B cell (primary cell): ENCODE measurements at regions not wholly inside any gene's neighbourhood (a gene's known extent, or its start where the extent isn't known, plus 50 kb on each side); places are given as distances from the start of the nearest gene placed in this dataset.

Experiments
- ATAC-seq: fragments of 200-7000 bp; cut with Tn5 transposase; one replicate; pipeline ENCODE4 v1.10.0; 2021; ENCODE audit warnings: low read depth, mild to moderate bottlenecking, moderate number of reproducible peaks, moderate library complexity
- CTCF ChIA-PET: fragments of 350-600 bp; sonication (Branson Sonifier 250); formaldehyde crosslinking; loops from one replicate; lab custom pipeline; 2021; ENCODE audit warnings: antibody characterized with exemption, inconsistent platforms; lab: Charles Lee
- POLR2A ChIA-PET: fragments of 350-600 bp; sonication (Branson Sonifier 250); formaldehyde crosslinking; loops from one replicate; lab custom pipeline; 2021; ENCODE audit warnings: antibody characterized with exemption; lab: Charles Lee
- DNase-seq: peaks from one replicate; pipeline ENCODE4 v3.0.0; 2013
- H2AFZ ChIP-seq: 2 replicates; pipeline ENCODE4 v1.6.1; 2012; ENCODE audit warnings: mild to moderate bottlenecking, low read depth, low read length; ENCODE audit not compliant: insufficient read depth, poor library complexity, severe bottlenecking
- H3K27ac ChIP-seq, 2 donors: 1 replicate in 1 of 2; 2 replicates in 1 of 2; pipeline ENCODE4 v1.5.1; 2012 to 2013; ENCODE audit warnings: low read length in 2 of 2, mild to moderate bottlenecking in 2 of 2, moderate library complexity in 1 of 2
- H3K27me3 ChIP-seq, 4 experiments: fragments of 200-600 bp in 1 of 4; sonication (generic) in 1 of 4; replicated peaks in 1 of 4; 1 replicate in 2 of 4; 2 replicates in 2 of 4; pipeline versions ENCODE4 v1.6.1 to v1.7.0; 2013 to 2016; ENCODE audit warnings: low read length in 3 of 4, mild to moderate bottlenecking in 2 of 4, mixed read lengths in 1 of 4, moderate library complexity in 1 of 4; ENCODE audit not compliant: insufficient read depth in 4 of 4, control insufficient read depth in 3 of 4; ENCODE audit errors: control extremely low read depth in 1 of 4
- H3K36me3 ChIP-seq, 2 experiments: replicated peaks in 1 of 2; 1 replicate in 1 of 2; 2 replicates in 1 of 2; pipeline versions ENCODE4 v1.6.1 to v1.7.1; 2013; ENCODE audit warnings: low read length in 1 of 2; ENCODE audit not compliant: insufficient read depth in 2 of 2, control insufficient read depth in 1 of 2; ENCODE audit errors: control extremely low read depth in 1 of 2, extremely low read depth in 1 of 2
- H3K4me1 ChIP-seq, 2 donors: fragments of 200-600 bp in 1 of 2; sonication (generic) in 1 of 2; 1 replicate in 1 of 2; 2 replicates in 1 of 2; pipeline versions ENCODE4 v1.5.1 to v1.6.1; 2013 to 2017; ENCODE audit warnings: low read length in 2 of 2; ENCODE audit not compliant: control insufficient read depth in 2 of 2, insufficient read depth in 2 of 2
- H3K4me2 ChIP-seq: replicated peaks from 2 replicates; pipeline ENCODE3; 2012; ENCODE audit warnings: mild to moderate bottlenecking, low read depth, low read length; ENCODE audit not compliant: poor library complexity, severe bottlenecking
- H3K4me3 ChIP-seq, 5 experiments: fragments of 200-600 bp in 1 of 5; sonication (generic) in 1 of 5; 1 replicate in 3 of 5; 2 replicates in 2 of 5; pipeline versions ENCODE4 v1.5.1 to v1.7.0; 2011 to 2016; ENCODE audit warnings: low read length in 4 of 5, mild to moderate bottlenecking in 4 of 5, low read depth in 2 of 5, control low read depth in 1 of 5, moderate library complexity in 1 of 5; ENCODE audit not compliant: insufficient read depth in 1 of 5; ENCODE audit errors: control extremely low read depth in 1 of 5, extremely low read depth in 1 of 5
- H3K79me2 ChIP-seq: fragments of 200-600 bp; sonication (generic); one replicate; pipeline ENCODE4 v1.6.0; 2016; ENCODE audit warnings: low read length; ENCODE audit not compliant: control insufficient read depth, insufficient read depth
- H3K9ac ChIP-seq: fragments of 200-600 bp; sonication (generic); 2 replicates; pipeline ENCODE4 v1.6.1; 2017; ENCODE audit warnings: mild to moderate bottlenecking, low read length, moderate library complexity
- H3K9me3 ChIP-seq, 3 donors: one replicate each; pipeline versions ENCODE4 v1.6.1 to v1.7.1; 2013; ENCODE audit warnings: low read length in 2 of 3; ENCODE audit not compliant: control insufficient read depth in 2 of 3, insufficient read depth in 1 of 3; ENCODE audit errors: control extremely low read depth in 1 of 3
- H4K20me1 ChIP-seq: 2 replicates; pipeline ENCODE4 v1.6.0; 2012; ENCODE audit warnings: mild to moderate bottlenecking, low read length; ENCODE audit not compliant: insufficient read depth, control insufficient read depth, poor library complexity, severe bottlenecking
- H3K27ac Mint-ChIP-seq: one replicate; pipeline ENCODE4 v1.8.0; 2021; ENCODE audit warnings: mixed read lengths
- H3K27me3 Mint-ChIP-seq: one replicate; pipeline ENCODE4 v1.8.0; 2021; ENCODE audit warnings: mixed read lengths
- H3K4me1 Mint-ChIP-seq: one replicate; pipeline ENCODE4 v1.8.0; 2021; ENCODE audit warnings: mixed read lengths
- H3K4me3 Mint-ChIP-seq: one replicate; pipeline ENCODE4 v1.8.0; 2021; ENCODE audit warnings: mixed read lengths
- H3K9me3 Mint-ChIP-seq: one replicate; pipeline ENCODE4 v1.8.0; 2022; ENCODE audit warnings: mixed read lengths; ENCODE audit not compliant: insufficient read depth
- EZH2 ChIP-seq: IDR thresholded peaks from 2 replicates; pipeline ENCODE4 v1.6.1; 2012; ENCODE audit warnings: borderline replicate concordance, low read depth, mild to moderate bottlenecking, moderate library complexity, low read length; ENCODE audit not compliant: insufficient read depth, poor library complexity, severe bottlenecking
- WGBS: methylation state at CpG from one replicate; pipeline ENCODE4 v1.1.5; 2013; ENCODE audit warnings: missing lambda C conversion rate; ENCODE audit not compliant: insufficient coverage; 5-methylcytosine and 5-hydroxymethylcytosine counted together
- intact Hi-C: fragments of 100-400 bp; cut with micrococcal nuclease; formaldehyde crosslinking; loops from one replicate; pipeline ENCODE4 v1.10.0; 2022
- TF ChIP-seq, protein P1 (sequence below): fragments of 200-600 bp; IDR thresholded peaks from one replicate; pipeline ENCODE4 v1.8.0; 2022; ENCODE audit warnings: antibody characterized with exemption, mild to moderate bottlenecking

DNA sequence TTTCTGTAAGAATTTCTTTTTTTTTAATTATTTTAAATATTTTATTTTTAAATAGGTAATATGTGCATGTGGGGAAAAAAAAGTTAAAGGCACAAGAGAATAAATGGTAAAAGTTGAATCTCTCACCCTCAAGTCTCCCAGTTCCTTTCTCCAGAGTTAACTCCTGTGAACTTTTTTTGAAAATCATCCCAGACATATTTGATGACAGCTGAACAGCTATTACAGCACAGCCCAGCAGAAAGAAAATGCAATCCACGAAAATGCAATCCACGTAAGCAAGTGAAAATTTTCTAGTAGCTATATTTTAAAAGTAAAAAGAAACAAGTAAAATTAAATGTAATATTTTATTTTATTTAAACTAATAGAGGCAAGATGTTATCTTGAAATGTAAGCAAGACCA lies 310.0 kb upstream of the RUNX1 start:
- no peaks in the 10 kb centered on the region for H3K79me2 ChIP-seq
- no peaks in the 10 kb centered on the region for H3K9me3 Mint-ChIP-seq
- no peaks in the 10 kb centered on the region for H3K27me3 Mint-ChIP-seq
- no peak overlapping the region for H3K4me3 Mint-ChIP-seq
- H3K4me1 ChIP-seq: no peaks in the 10 kb centered on the region
- H3K4me1 Mint-ChIP-seq: no peaks in the 10 kb centered on the region
- CTCF ChIA-PET: no interaction called here
- no peak overlapping the region for H3K27ac ChIP-seq
- H3K27me3 ChIP-seq: no peaks in the 10 kb centered on the region
- no CpG with 5 or more reads among the region's 2 CpGs for WGBS
- H3K9ac ChIP-seq: no peak overlapping the region
- H2AFZ ChIP-seq: no peak overlapping the region
- POLR2A ChIA-PET: no interaction called here
- H3K27ac Mint-ChIP-seq: no peak overlapping the region
- H4K20me1 ChIP-seq: no peaks in the 10 kb centered on the region
- no peak overlapping the region for H3K4me2 ChIP-seq
- no peaks in the 10 kb centered on the region for H3K36me3 ChIP-seq
- no peak for ATAC-seq
- peaks cover 0 to 1% (median 0%) of the 10 kb centered on the region in 3 donors for H3K9me3 ChIP-seq
- TF ChIP-seq EZH2: no peak
- no peak overlapping the region for H3K4me3 ChIP-seq
- intact Hi-C loops: no loop called here
- no peak for DNase-seq

DNA sequence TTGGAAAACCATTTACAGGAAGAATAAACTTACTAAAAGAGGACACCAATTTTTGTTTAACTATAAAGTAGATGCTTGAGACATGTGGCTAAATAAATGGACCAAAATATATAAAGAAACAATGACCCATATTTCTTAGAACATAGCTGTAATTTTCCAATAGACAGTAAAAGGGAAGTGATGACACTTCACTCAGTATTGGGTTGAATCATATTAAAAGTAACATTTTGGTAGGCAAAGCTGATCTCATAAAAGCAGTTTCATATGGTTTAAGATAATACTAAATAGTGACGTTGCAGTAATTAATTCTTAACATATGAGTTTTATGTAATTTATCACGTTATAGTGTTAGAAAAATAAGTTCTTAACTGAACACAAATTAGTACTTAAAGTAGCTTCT lies 308.9 kb upstream of the RUNX1 start:
- H3K27me3 Mint-ChIP-seq: no peaks in the 10 kb centered on the region
- H3K4me1 Mint-ChIP-seq: no peaks in the 10 kb centered on the region
- no peaks in the 10 kb centered on the region for H3K9me3 Mint-ChIP-seq
- intact Hi-C loops: no loop called here
- Histone ChIP-seq H3K27ac (no peak overlapping the region), H4K20me1 (no peaks in the 10 kb centered on the region), H3K4me1 (no peaks in the 10 kb centered on the region), H3K79me2 (no peaks in the 10 kb centered on the region), H3K4me3 (no peak overlapping the region), H3K9me3 (peaks cover 0 to 1% (median 0%) of the 10 kb centered on the region in 3 donors), H3K4me2 (no peak overlapping the region), H3K9ac (no peak overlapping the region), H3K36me3 (no peaks in the 10 kb centered on the region), H2AFZ (no peak overlapping the region), H3K27me3 (no peaks in the 10 kb centered on the region)
- H3K27ac Mint-ChIP-seq: no peak overlapping the region
- no peak for ATAC-seq
- no peak for DNase-seq
- no peak for TF ChIP-seq EZH2
- TF ChIP-seq, protein P1, sequence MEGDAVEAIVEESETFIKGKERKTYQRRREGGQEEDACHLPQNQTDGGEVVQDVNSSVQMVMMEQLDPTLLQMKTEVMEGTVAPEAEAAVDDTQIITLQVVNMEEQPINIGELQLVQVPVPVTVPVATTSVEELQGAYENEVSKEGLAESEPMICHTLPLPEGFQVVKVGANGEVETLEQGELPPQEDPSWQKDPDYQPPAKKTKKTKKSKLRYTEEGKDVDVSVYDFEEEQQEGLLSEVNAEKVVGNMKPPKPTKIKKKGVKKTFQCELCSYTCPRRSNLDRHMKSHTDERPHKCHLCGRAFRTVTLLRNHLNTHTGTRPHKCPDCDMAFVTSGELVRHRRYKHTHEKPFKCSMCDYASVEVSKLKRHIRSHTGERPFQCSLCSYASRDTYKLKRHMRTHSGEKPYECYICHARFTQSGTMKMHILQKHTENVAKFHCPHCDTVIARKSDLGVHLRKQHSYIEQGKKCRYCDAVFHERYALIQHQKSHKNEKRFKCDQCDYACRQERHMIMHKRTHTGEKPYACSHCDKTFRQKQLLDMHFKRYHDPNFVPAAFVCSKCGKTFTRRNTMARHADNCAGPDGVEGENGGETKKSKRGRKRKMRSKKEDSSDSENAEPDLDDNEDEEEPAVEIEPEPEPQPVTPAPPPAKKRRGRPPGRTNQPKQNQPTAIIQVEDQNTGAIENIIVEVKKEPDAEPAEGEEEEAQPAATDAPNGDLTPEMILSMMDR: no peak
- no CpG with 5 or more reads among the region's 2 CpGs for WGBS
- H3K4me3 Mint-ChIP-seq: no peak overlapping the region
- CTCF ChIA-PET: no interaction called here
- POLR2A ChIA-PET: no interaction called here
